Astrocyte of the spinal cord (primary cell): ENCODE measurements at regions not wholly inside any gene's neighbourhood (a gene's known extent, or its start where the extent isn't known, plus 50 kb on each side); places are given as distances from the start of the nearest gene placed in this dataset.
"Not testable (repeated sequence)": the region's sequence is repeated elsewhere in the genome, so short reads cannot be mapped to it uniquely, and the experiment has no call there.

Source experiments
- DNase-seq: peaks from one replicate; pipeline ENCODE4 v3.0.0; 2011; ENCODE audit warnings: low read depth, low spot score
- H3K4me3 ChIP-seq: 2 replicates; pipeline ENCODE4 v1.5.1; 2011; ENCODE audit warnings: low read depth, mild to moderate bottlenecking, low read length, moderate library complexity
- CTCF ChIP-seq: IDR thresholded peaks from 2 replicates; pipeline ENCODE4 v1.5.1; 2012; ENCODE audit warnings: low read depth, mild to moderate bottlenecking, low read length, inconsistent platforms
- in situ Hi-C: cut with HindIII; loops from 2 replicates; pipeline ENCODE4 v1.10.0; 2017; ENCODE audit warnings: low sequenced_read_pairs

GRCh38 chr7:116365797-116366196, 133.7 kb upstream of the CAV2 start:
- TF ChIP-seq CTCF, result no peak

DNA sequence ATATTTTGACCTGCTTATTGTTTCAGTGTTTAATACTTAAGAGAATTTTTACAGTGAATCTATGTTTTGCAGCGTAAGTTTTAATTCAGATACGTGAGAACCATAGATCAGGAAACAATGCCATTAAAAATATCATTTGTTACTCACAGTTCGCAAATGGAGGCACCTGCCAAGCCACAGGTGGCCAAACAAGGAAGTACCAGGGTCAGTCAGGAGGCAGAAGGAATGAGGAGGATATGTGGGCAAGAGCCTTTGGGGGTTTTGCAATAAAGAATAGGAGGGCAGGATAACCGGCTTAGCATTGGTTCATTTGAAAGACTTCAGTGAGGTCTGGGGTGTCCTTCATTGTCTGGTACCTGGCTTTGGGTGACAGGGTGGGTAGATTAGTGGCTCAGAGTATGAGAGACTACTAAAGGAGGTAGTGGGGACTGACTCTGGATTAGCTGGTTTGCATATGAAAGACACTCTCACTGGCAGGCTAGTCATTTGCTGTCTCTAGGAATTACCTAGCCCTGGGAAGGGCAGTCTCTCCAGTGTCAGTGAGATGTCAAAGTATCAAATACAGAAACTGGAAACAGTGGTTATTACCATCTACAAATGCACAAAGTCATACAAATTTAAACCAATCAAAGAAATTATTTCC, 132.2 kb upstream of the CAV2 start:
- in situ Hi-C loops, result no loop called here
- no peak for TF ChIP-seq CTCF
- no peak overlapping the region for H3K4me3 ChIP-seq
- no peak for DNase-seq

More at GRCh38 chr7:116365797-116366196, 133.7 kb upstream of the CAV2 start:
- no peak for DNase-seq
- in situ Hi-C loops, result no loop called here
- H3K4me3 ChIP-seq, result no peak overlapping the region

- DNase-seq, result no peak
- no peak overlapping the region for H3K4me3 ChIP-seq
- in situ Hi-C loops, result no loop called here
- no peak for TF ChIP-seq CTCF
Observed at GRCh38 chr7:116368965-116369364, 130.6 kb upstream of the CAV2 start.

GRCh38 chr7:116371536-116371935, 128.0 kb upstream of the CAV2 start:
- in situ Hi-C loops, DNase-seq, H3K4me3 ChIP-seq: not testable (repeated sequence)

DNA sequence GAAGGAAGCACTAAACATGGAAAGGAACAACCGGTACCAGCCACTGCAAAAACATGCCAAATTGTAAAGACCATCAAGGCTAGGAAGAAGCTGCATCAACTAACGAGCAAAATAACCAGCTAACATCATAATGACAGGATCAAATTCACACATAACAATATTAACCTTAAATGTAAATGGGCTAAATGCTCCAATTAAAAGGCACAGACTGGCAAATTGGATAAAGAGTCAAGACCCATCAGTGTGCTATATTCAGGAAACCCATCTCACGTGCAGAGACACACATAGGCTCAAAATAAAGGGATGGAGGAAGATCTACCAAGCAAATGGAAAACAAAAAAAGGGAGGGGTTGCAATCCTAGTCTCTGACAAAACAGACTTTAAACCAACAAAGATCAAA, 126.3 kb upstream of the CAV2 start:
- in situ Hi-C loops, H3K4me3 ChIP-seq, DNase-seq: not testable (repeated sequence)

- H3K4me3 ChIP-seq, result no peak overlapping the region
- in situ Hi-C loops, result no loop called here
- TF ChIP-seq CTCF, result no peak
- DNase-seq, result no peak
Observed at GRCh38 chr7:116377721-116378120, 121.8 kb upstream of the CAV2 start.

DNA sequence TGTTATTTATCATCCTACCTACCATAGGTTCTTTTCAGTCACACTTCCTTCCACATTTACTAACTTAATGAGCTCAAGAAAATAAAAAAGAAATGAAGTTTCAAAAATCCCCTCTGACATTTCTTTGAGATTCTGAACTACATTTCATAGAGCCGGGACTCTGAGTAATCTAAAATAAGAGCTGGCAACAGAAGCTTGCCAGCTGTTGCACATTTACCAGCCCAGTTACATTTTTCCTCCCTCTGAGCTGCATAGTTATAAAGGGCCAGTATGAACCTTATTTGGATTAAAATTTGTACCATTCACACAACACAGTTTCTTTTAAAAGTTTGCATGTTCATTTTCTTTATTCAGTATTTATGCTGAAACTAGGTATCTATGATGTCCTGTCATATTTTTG, 119.5 kb upstream of the CAV2 start:
- H3K4me3 ChIP-seq, result no peak overlapping the region
- no peak for DNase-seq
- in situ Hi-C loops, result no loop called here
- TF ChIP-seq CTCF, result no peak

GRCh38 chr7:116382375-116382774, 117.2 kb upstream of the CAV2 start:
- in situ Hi-C loops, result no loop called here

More at GRCh38 chr7:116382375-116382774, 117.2 kb upstream of the CAV2 start:
- no peak for DNase-seq
- H3K4me3 ChIP-seq, result no peak overlapping the region
- TF ChIP-seq CTCF, result no peak
